IMR-90 (cell line): ENCODE measurements at regions not wholly inside any gene's neighbourhood (a gene's known extent, or its start where the extent isn't known, plus 50 kb on each side); places are given as distances from the start of the nearest gene placed in this dataset.

Source experiments
- ATAC-seq: fragments of 200-7000 bp; cut with Tn5 transposase; 2 replicates; pipeline ENCODE4 v1.9.1; 2020; ENCODE audit warnings: low read depth, mild to moderate bottlenecking, moderate library complexity
- BruUV-seq: library from RNA; stranded (reverse); fragments of 400-500 nt; replicated peaks from 2 replicates; lab custom pipeline; 2021; lab: Mats Ljungman, UMichigan
- CTCF ChIA-PET: fragments of 300-600 bp; formaldehyde crosslinking; extraction: SDS; loops from one replicate; lab custom pipeline; 2021; ENCODE audit warnings: antibody characterized with exemption; lab: Yijun Ruan, JAX
- POLR2A ChIA-PET: fragments of 300-600 bp; sonication (Branson Sonifier 250); formaldehyde crosslinking; loops from one replicate; lab custom pipeline; 2022; ENCODE audit warnings: antibody characterized with exemption; ENCODE audit not compliant: unreplicated experiment; lab: Charles Lee
- DNase-seq: peaks from one replicate; pipeline ENCODE4 v3.0.0; 2013
- H2AFZ ChIP-seq: replicated peaks from 2 replicates; pipeline ENCODE3; 2013; ENCODE audit warnings: low read length, mild to moderate bottlenecking; ENCODE audit not compliant: poor library complexity
- H2AK5ac ChIP-seq: 2 replicates; pipeline ENCODE4 v1.6.1; 2013; ENCODE audit warnings: low read depth, low read length, inconsistent platforms
- H2AK9ac ChIP-seq: replicated peaks from 2 replicates; pipeline ENCODE3; 2013; ENCODE audit warnings: mild to moderate bottlenecking, low read depth, low read length, moderate library complexity; ENCODE audit not compliant: poor library complexity
- H2BK120ac ChIP-seq: 2 replicates; pipeline ENCODE4 v1.6.1; 2013; ENCODE audit warnings: low read depth, low read length, inconsistent platforms
- H2BK15ac ChIP-seq: 3 replicates; pipeline ENCODE4 v1.6.1; 2013; ENCODE audit warnings: low read depth, low read length, inconsistent platforms
- H2BK20ac ChIP-seq: 2 replicates; pipeline ENCODE4 v1.6.1; 2013; ENCODE audit warnings: low read depth, mild to moderate bottlenecking, inconsistent platforms, low read length, moderate library complexity
- H2BK5ac ChIP-seq: 2 replicates; pipeline ENCODE4 v1.6.1; 2013; ENCODE audit warnings: mild to moderate bottlenecking, low read depth, low read length, inconsistent platforms; ENCODE audit not compliant: poor library complexity, severe bottlenecking
- H3K14ac ChIP-seq: replicated peaks from 2 replicates; pipeline ENCODE4 v1.6.1; 2013; ENCODE audit warnings: low read depth, low read length, inconsistent platforms
- H3K18ac ChIP-seq: 2 replicates; pipeline ENCODE4 v1.6.1; 2013; ENCODE audit warnings: low read depth, low read length, control low read depth
- H3K23ac ChIP-seq: 2 replicates; pipeline ENCODE4 v1.6.1; 2013; ENCODE audit warnings: low read depth, low read length, inconsistent platforms
- H3K27ac ChIP-seq: 2 replicates; pipeline ENCODE4 v1.5.1; 2013; ENCODE audit warnings: mild to moderate bottlenecking, control low read depth, low read length; ENCODE audit not compliant: insufficient read depth
- H3K27me3 ChIP-seq: 2 replicates; pipeline ENCODE4 v1.6.1; 2013; ENCODE audit warnings: low read length; ENCODE audit not compliant: control insufficient read depth, insufficient read depth
- H3K36me3 ChIP-seq: 2 replicates; pipeline ENCODE4 v1.6.1; 2013; ENCODE audit warnings: low read length, mixed read lengths; ENCODE audit not compliant: control insufficient read depth, insufficient read depth
- H3K4ac ChIP-seq: 2 replicates; pipeline ENCODE4 v1.6.1; 2013; ENCODE audit warnings: low read depth, low read length, inconsistent platforms
- H3K4me1 ChIP-seq: 2 replicates; pipeline ENCODE4 v1.6.1; 2013; ENCODE audit warnings: low read length, mixed read lengths; ENCODE audit not compliant: control insufficient read depth, insufficient read depth
- H3K4me2 ChIP-seq: 2 replicates; pipeline ENCODE4 v1.6.1; 2013; ENCODE audit warnings: low read depth, mild to moderate bottlenecking, control low read depth, low read length, moderate library complexity
- H3K4me3 ChIP-seq: 2 replicates; pipeline ENCODE4 v1.5.1; 2013; ENCODE audit warnings: low read depth, mild to moderate bottlenecking, control low read depth, low read length, moderate library complexity; ENCODE audit not compliant: insufficient read depth
- H3K56ac ChIP-seq: 2 replicates; pipeline ENCODE4 v1.6.1; 2013; ENCODE audit warnings: low read length, inconsistent platforms; ENCODE audit not compliant: insufficient read depth; ENCODE audit errors: extremely low read depth
- H3K79me1 ChIP-seq, 2 experiments: 2 replicates each; pipeline ENCODE4 v1.6.1; 2013; ENCODE audit warnings: low read length in 2 of 2, inconsistent platforms in 1 of 2, low read depth in 1 of 2
- H3K9ac ChIP-seq: 2 replicates; pipeline ENCODE4 v1.6.1; 2013; ENCODE audit warnings: low read depth, low read length, control low read depth
- H3K9me1 ChIP-seq: 2 replicates; pipeline ENCODE4 v1.6.1; 2013; ENCODE audit warnings: low read length, inconsistent platforms; ENCODE audit not compliant: insufficient read depth
- H3K9me3 ChIP-seq: 2 replicates; pipeline ENCODE4 v1.6.1; 2013; ENCODE audit warnings: low read length; ENCODE audit not compliant: control insufficient read depth, insufficient read depth
- H4K20me1 ChIP-seq: 2 replicates; pipeline ENCODE4 v1.6.1; 2013; ENCODE audit warnings: low read length, inconsistent platforms; ENCODE audit not compliant: insufficient read depth
- H4K5ac ChIP-seq: 2 replicates; pipeline ENCODE4 v1.6.1; 2013; ENCODE audit warnings: mild to moderate bottlenecking, low read depth, low read length, control low read depth
- H4K8ac ChIP-seq, 2 experiments: 2 replicates each; pipeline ENCODE4 v1.6.1; 2013; ENCODE audit warnings: low read depth in 2 of 2, low read length in 2 of 2, control low read depth in 1 of 2, inconsistent platforms in 1 of 2
- H4K91ac ChIP-seq: 2 replicates; pipeline ENCODE4 v1.6.1; 2013; ENCODE audit warnings: low read depth, low read length, inconsistent platforms; ENCODE audit not compliant: insufficient read depth
- CEBPB ChIP-seq: IDR thresholded peaks from 2 replicates; pipeline ENCODE4 v1.6.1; 2012; ENCODE audit warnings: low read depth, low read length, improper control_type of control experiment
- RFX5 ChIP-seq: IDR thresholded peaks from 2 replicates; pipeline ENCODE4 v1.8.0; 2012; ENCODE audit warnings: low read depth, mild to moderate bottlenecking, low read length, moderate library complexity
- WGBS, 2 experiments: methylation state at CpG; one replicate each; pipeline versions ENCODE4 v1.1.5 to v1.1.7; 2013; ENCODE audit warnings: missing lambda C conversion rate in 2 of 2; ENCODE audit not compliant: insufficient read length in 1 of 2; ENCODE audit errors: extremely low coverage in 2 of 2; 5-methylcytosine and 5-hydroxymethylcytosine counted together
- dilution Hi-C: fragments of 300-500 bp; cut with HindIII; formaldehyde crosslinking; loops from one replicate; pipeline ENCODE4 v1.14.3; 2018; ENCODE audit warnings: low sequenced_read_pairs; ENCODE audit not compliant: unreplicated experiment
- in situ Hi-C: fragments of 300-500 bp; cut with MboI; formaldehyde crosslinking; loops from 3 replicates; pipeline ENCODE4 v1.14.3; 2019; ENCODE audit warnings: low sequenced_read_pairs, inconsistent platforms, mixed read lengths
- intact Hi-C: fragments of 100-400 bp; cut with micrococcal nuclease; formaldehyde crosslinking; loops from 2 replicates; pipeline ENCODE4 v1.10.0; 2022

DNA sequence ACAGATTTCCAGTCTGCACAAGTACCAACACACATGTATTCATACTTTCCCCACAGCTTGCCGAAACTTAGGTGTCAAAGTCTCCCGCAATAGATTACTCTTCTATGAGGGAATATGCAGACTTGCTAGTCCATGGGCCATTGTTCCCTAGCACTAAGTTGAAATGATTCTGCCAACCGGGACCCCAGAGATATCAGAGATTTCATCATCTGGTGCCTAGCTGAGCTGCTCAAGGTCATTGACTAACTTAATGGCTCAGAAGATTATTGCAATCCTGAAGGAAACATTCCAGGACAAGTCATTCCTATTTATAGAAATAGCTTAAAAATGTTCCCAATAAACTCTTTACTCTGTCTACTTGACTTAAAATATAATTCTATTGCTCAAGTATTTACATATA lies 202.6 kb downstream of the PIK3R1 start:
- CTCF ChIA-PET, result no interaction called here
- Histone ChIP-seq H4K8ac (no peak overlapping the region), H4K20me1 (no peaks in the 10 kb centered on the region), H2AK5ac (no peak overlapping the region), H2AK9ac (no peak overlapping the region), H2BK15ac (no peak overlapping the region), H3K4me2 (no peak overlapping the region), H3K4me1 (peaks cover 7% of the 10 kb centered on the region; the same call in 1 of the 2 replicates), H3K27me3 (no peaks in the 10 kb centered on the region), H4K91ac (no peak overlapping the region), H3K4me3 (no peak overlapping the region), H2BK5ac (no peak overlapping the region), H3K27ac (no peak overlapping the region), H2BK20ac (no peak overlapping the region), H3K4ac (no peak overlapping the region), H3K36me3 (no peaks in the 10 kb centered on the region), H3K9me3 (no peaks in the 10 kb centered on the region), H2BK120ac (no peak overlapping the region), H3K56ac (no peak overlapping the region), H3K14ac (no peak overlapping the region), H3K23ac (no peak overlapping the region), H3K79me1 (no peaks in the 10 kb centered on the region), H3K9ac (no peak overlapping the region), H2AFZ (no peak overlapping the region), H3K9me1 (0 out of 2 replicates have a peak, but pooled peaks cover 3% of the 10 kb centered on the region), H4K5ac (no peak overlapping the region), H3K18ac (no peak overlapping the region; the same call in 1 of the 2 replicates)
- in situ Hi-C loops (no loop called here), dilution Hi-C loops (no loop called here), intact Hi-C loops (no loop called here)
- TF ChIP-seq CEBPB (peak; percentile 69), RFX5 (no peak)
- peak; percentile 47 for DNase-seq
- POLR2A ChIA-PET, result no interaction called here
- BruUV-seq, result no TSS peak
- ATAC-seq, result peak; percentile 44; the same call in 1 of the 2 replicates
- no CpG with 5 or more reads among the region's 3 CpGs for WGBS, 2 experiments
